ENCODE measurements at regions not wholly inside any gene's neighbourhood (a gene's known extent, or its start where the extent isn't known, plus 50 kb on each side); places are given as distances from the start of the nearest gene placed in this dataset.
"Not testable (repeated sequence)": the region's sequence is repeated elsewhere in the genome, so short reads cannot be mapped to it uniquely, and the experiment has no call there.

- peak; percentile 41 for DNase-seq
Observed at GRCh38 chr5:154652746-154653417, 102.3 kb upstream of the LARP1 start.

- not testable (repeated sequence) for DNase-seq
Observed at GRCh38 chr5:154651795-154652194, 103.4 kb upstream of the LARP1 start.

- peak; percentile 84 for DNase-seq
Observed at GRCh38 chr5:154648706-154649105, 106.5 kb upstream of the LARP1 start.

- DNase-seq = no peak
Observed at GRCh38 chr5:154648229-154648628, 106.9 kb upstream of the LARP1 start.

GRCh38 chr5:154647761-154648145 lies 107.4 kb upstream of the LARP1 start:
- DNase-seq = peak; percentile 25

GRCh38 chr5:154647114-154647760 lies 107.9 kb upstream of the LARP1 start:
- peak; percentile 81 for DNase-seq

GRCh38 chr5:154646745-154647113 lies 108.4 kb upstream of the LARP1 start:
- no peak for DNase-seq

GRCh38 chr5:154644745-154645411 lies 110.3 kb upstream of the LARP1 start:
- no peak for DNase-seq

- DNase-seq = peak; percentile 95
Observed at GRCh38 chr5:154642499-154643245, 112.5 kb upstream of the LARP1 start.

- DNase-seq = peak; percentile 54
Observed at GRCh38 chr5:154640213-154640831, 114.9 kb upstream of the LARP1 start.

GRCh38 chr5:154636786-154637185 lies 118.4 kb upstream of the LARP1 start:
- DNase-seq = not testable (repeated sequence)

- DNase-seq = not testable (repeated sequence)
Observed at GRCh38 chr5:154636271-154636670, 118.9 kb upstream of the LARP1 start.

GRCh38 chr5:154633744-154634143 lies 121.4 kb upstream of the LARP1 start:
- DNase-seq = not testable (repeated sequence)

- DNase-seq = no peak
Observed at GRCh38 chr5:154631141-154631540, 124.0 kb upstream of the LARP1 start.

- DNase-seq = no peak
Observed at GRCh38 chr5:154630410-154630809, 124.8 kb upstream of the LARP1 start.

- no peak for DNase-seq
Observed at GRCh38 chr5:154628685-154629084, 126.5 kb upstream of the LARP1 start.

- peak; percentile 68 for DNase-seq
Observed at GRCh38 chr5:154627698-154628678, 127.2 kb upstream of the LARP1 start.

GRCh38 chr5:154626876-154627557 lies 128.2 kb upstream of the LARP1 start:
- DNase-seq = no peak

GRCh38 chr5:154625031-154625430 lies 130.1 kb upstream of the LARP1 start:
- DNase-seq = no peak

- DNase-seq = no peak
Observed at GRCh38 chr5:154624341-154624740, 130.8 kb upstream of the LARP1 start.

GRCh38 chr5:154620411-154620810 lies 134.8 kb upstream of the LARP1 start:
- DNase-seq = no peak
